A549 (cell line): ENCODE measurements at regions not wholly inside any gene's neighbourhood (a gene's known extent, or its start where the extent isn't known, plus 50 kb on each side); places are given as distances from the start of the nearest gene placed in this dataset.

Experiments
- ATAC-seq, 2 experiments: fragments of 200-7000 bp in 1 of 2; fragments of >200 bp in 1 of 2; cut with Nextera tagmentation in 1 of 2; cut with Tn5 transposase in 1 of 2; 3 replicates each; pipeline versions ENCODE4 v1.8.0 to v1.9.1; 2018 to 2020; ENCODE audit warnings: mild to moderate bottlenecking in 1 of 2, moderate library complexity in 1 of 2
- CTCF ChIA-PET: fragments of 300-600 bp; sonication (Branson Sonifier 250); formaldehyde crosslinking; extraction: SDS; loops from one replicate; lab custom pipeline; 2021; ENCODE audit warnings: antibody characterized with exemption, inconsistent platforms; lab: Yijun Ruan, JAX
- POLR2A ChIA-PET: fragments of 350-600 bp; formaldehyde crosslinking; extraction: SDS; loops from one replicate; lab custom pipeline; 2021; ENCODE audit warnings: antibody characterized with exemption, inconsistent platforms; lab: Yijun Ruan, JAX
- DNase-seq, 2 experiments: peaks; one replicate each; pipeline versions ENCODE4 v3.0.0 to v3.0.0-alpha.2; 2011 to 2016; ENCODE audit warnings: low read depth in 1 of 2, low spot score in 1 of 2
- FAIRE-seq: peaks from 2 replicates; lab custom pipeline; 2011; peaks lifted over from hg19 to GRCh38; lab: Jason Lieb, UNC
- H3K27ac ChIP-seq, 2 experiments: fragments of >200 bp; sonication (Bioruptor Twin); formaldehyde crosslinking; 3 replicates each; pipeline ENCODE4 v1.5.1; 2016 to 2017
- H3K4me1 ChIP-seq: fragments of >200 bp; sonication (Bioruptor Twin); formaldehyde crosslinking; 3 replicates; pipeline ENCODE4 v1.6.1; 2016
- H3K4me2 ChIP-seq: fragments of >200 bp; sonication (Bioruptor Twin); formaldehyde crosslinking; 3 replicates; pipeline ENCODE4 v1.6.1; 2016
- H3K4me3 ChIP-seq: fragments of >200 bp; sonication (Bioruptor Twin); formaldehyde crosslinking; 3 replicates; pipeline ENCODE4 v1.5.1; 2016
- H3K9me3 ChIP-seq: fragments of >200 bp; sonication (Bioruptor Twin); formaldehyde crosslinking; 3 replicates; pipeline ENCODE4 v1.6.1; 2016
- ATOH8 ChIP-seq: fragments of 250-450 bp; sonication (Bioruptor Pico); IDR thresholded peaks from 2 replicates; pipeline ENCODE4 v1.5.0; 2020; ENCODE audit warnings: low read depth, mild to moderate bottlenecking, moderate library complexity
- BHLHE40 ChIP-seq: IDR thresholded peaks from 2 replicates; pipeline ENCODE4 v1.6.1; 2012; ENCODE audit warnings: low read depth, low read length, inconsistent platforms
- CHD4 ChIP-seq: fragments of 200-600 bp; sonication (generic); IDR thresholded peaks from 2 replicates; pipeline ENCODE4 v1.6.1; 2016; ENCODE audit warnings: antibody characterized with exemption, mild to moderate bottlenecking, borderline replicate concordance
- CTCF ChIP-seq: fragments of >200 bp; sonication (Bioruptor Twin); formaldehyde crosslinking; IDR thresholded peaks from 3 replicates; pipeline ENCODE4 v1.5.1; 2016
- EHF ChIP-seq: fragments of 250-450 bp; sonication (Bioruptor Pico); IDR thresholded peaks from 2 replicates; pipeline ENCODE4 v1.5.0; 2020; ENCODE audit warnings: mild to moderate bottlenecking
- FOSB ChIP-seq: fragments of 250-450 bp; sonication (Bioruptor Pico); IDR thresholded peaks from 2 replicates; pipeline ENCODE4 v1.5.0; 2020; ENCODE audit warnings: mild to moderate bottlenecking, moderate library complexity
- GATA3 ChIP-seq: IDR thresholded peaks from 2 replicates; pipeline ENCODE4 v1.6.1; 2012; ENCODE audit warnings: borderline replicate concordance
- HEYL ChIP-seq: fragments of 250-450 bp; sonication (Bioruptor Pico); IDR thresholded peaks from 2 replicates; pipeline ENCODE4 v1.8.0; 2021; ENCODE audit warnings: mild to moderate bottlenecking, moderate library complexity
- HOXB13 ChIP-seq: fragments of 250-450 bp; sonication (Bioruptor Pico); IDR thresholded peaks from 2 replicates; pipeline ENCODE4 v1.5.0; 2020; ENCODE audit warnings: low read depth, mild to moderate bottlenecking, moderate library complexity
- NFE2L2 ChIP-seq: fragments of 150-350 bp; conservative IDR thresholded peaks from 2 replicates; pipeline ENCODE4 v1.6.1; 2014; ENCODE audit warnings: low read length
- PHF8 ChIP-seq: fragments of 200-600 bp; sonication (generic); IDR thresholded peaks from 2 replicates; pipeline ENCODE4 v1.6.1; 2016; ENCODE audit warnings: low read depth, mild to moderate bottlenecking, antibody characterized with exemption, moderate library complexity, borderline replicate concordance
- RCOR1 ChIP-seq: fragments of 150-350 bp; IDR thresholded peaks from 2 replicates; pipeline ENCODE4 v1.6.1; 2014; ENCODE audit warnings: antibody characterized with exemption, low read length, low read depth
- REST ChIP-seq: fragments of 200-600 bp; sonication (generic); IDR thresholded peaks from 2 replicates; pipeline ENCODE4 v1.6.1; 2016; ENCODE audit warnings: antibody characterized with exemption, mild to moderate bottlenecking, moderate library complexity
- SREBF2 ChIP-seq: fragments of 450-650 bp; IDR thresholded peaks from 2 replicates; pipeline ENCODE4 v1.6.1; 2014; ENCODE audit warnings: mild to moderate bottlenecking, moderate library complexity
- ZNF302 ChIP-seq: fragments of 250-450 bp; sonication (Bioruptor Pico); IDR thresholded peaks from 2 replicates; pipeline ENCODE4 v1.9.0; 2021; ENCODE audit warnings: inconsistent platforms, mild to moderate bottlenecking, moderate library complexity
- WGBS: methylation state at CpG from one replicate; pipeline ENCODE4 v1.1.6; 2017; ENCODE audit errors: missing lambda C conversion rate; 5-methylcytosine and 5-hydroxymethylcytosine counted together
- TF ChIP-seq, protein P1 (sequence below): IDR thresholded peaks from 2 replicates; pipeline ENCODE4 v1.6.1; 2012; ENCODE audit warnings: low read depth, borderline replicate concordance
- TF ChIP-seq, protein P2 (sequence below): fragments of 450-650 bp; IDR thresholded peaks from 2 replicates; pipeline ENCODE4 v1.6.1; 2014; ENCODE audit warnings: antibody characterized with exemption
- TF ChIP-seq, protein P3 (sequence below): IDR thresholded peaks from 2 replicates; pipeline ENCODE4 v1.6.1; 2012
- TF ChIP-seq, protein P4 (sequence below): fragments of >200 bp; sonication (Bioruptor Twin); formaldehyde crosslinking; IDR thresholded peaks from 2 replicates; pipeline ENCODE4 v1.6.1; 2016

- DNase-seq = no peak
- H3K4me3 ChIP-seq = no peak overlapping the region
- no peak overlapping the region for H3K27ac ChIP-seq
- 19% methylated on average over 5 of the region's 5 CpGs for WGBS
- TF ChIP-seq SREBF2 = no peak
- TF ChIP-seq, protein P1, sequence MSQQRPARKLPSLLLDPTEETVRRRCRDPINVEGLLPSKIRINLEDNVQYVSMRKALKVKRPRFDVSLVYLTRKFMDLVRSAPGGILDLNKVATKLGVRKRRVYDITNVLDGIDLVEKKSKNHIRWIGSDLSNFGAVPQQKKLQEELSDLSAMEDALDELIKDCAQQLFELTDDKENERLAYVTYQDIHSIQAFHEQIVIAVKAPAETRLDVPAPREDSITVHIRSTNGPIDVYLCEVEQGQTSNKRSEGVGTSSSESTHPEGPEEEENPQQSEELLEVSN = no peak
- TF ChIP-seq HEYL (CRISPR knock-in tag) = no peak
- TF ChIP-seq, protein P2, sequence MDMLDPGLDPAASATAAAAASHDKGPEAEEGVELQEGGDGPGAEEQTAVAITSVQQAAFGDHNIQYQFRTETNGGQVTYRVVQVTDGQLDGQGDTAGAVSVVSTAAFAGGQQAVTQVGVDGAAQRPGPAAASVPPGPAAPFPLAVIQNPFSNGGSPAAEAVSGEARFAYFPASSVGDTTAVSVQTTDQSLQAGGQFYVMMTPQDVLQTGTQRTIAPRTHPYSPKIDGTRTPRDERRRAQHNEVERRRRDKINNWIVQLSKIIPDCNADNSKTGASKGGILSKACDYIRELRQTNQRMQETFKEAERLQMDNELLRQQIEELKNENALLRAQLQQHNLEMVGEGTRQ = no peak
- TF ChIP-seq CTCF = no peak
- no peak for TF ChIP-seq PHF8
- TF ChIP-seq FOSB (CRISPR knock-in tag) = no peak
- no peak for TF ChIP-seq ATOH8 (CRISPR knock-in tag)
- TF ChIP-seq, protein P3, sequence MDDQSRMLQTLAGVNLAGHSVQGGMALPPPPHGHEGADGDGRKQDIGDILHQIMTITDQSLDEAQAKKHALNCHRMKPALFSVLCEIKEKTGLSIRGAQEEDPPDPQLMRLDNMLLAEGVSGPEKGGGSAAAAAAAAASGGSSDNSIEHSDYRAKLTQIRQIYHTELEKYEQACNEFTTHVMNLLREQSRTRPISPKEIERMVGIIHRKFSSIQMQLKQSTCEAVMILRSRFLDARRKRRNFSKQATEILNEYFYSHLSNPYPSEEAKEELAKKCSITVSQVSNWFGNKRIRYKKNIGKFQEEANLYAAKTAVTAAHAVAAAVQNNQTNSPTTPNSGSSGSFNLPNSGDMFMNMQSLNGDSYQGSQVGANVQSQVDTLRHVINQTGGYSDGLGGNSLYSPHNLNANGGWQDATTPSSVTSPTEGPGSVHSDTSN = no peak
- no peak for TF ChIP-seq HOXB13 (CRISPR knock-in tag)
- no peak for TF ChIP-seq NFE2L2
- TF ChIP-seq CHD4 = no peak
- no peak for TF ChIP-seq BHLHE40
- no peak for TF ChIP-seq GATA3
- TF ChIP-seq ZNF302 (CRISPR knock-in tag) = no peak
- TF ChIP-seq REST = no peak
- no peak for TF ChIP-seq RCOR1
- TF ChIP-seq, protein P4, sequence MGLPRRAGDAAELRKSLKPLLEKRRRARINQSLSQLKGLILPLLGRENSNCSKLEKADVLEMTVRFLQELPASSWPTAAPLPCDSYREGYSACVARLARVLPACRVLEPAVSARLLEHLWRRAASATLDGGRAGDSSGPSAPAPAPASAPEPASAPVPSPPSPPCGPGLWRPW = no peak
- no peaks in the 10 kb centered on the region for H3K9me3 ChIP-seq
- H3K4me2 ChIP-seq = no peak overlapping the region
- FAIRE-seq = no peak
- POLR2A ChIA-PET = no interaction called here
- CTCF ChIA-PET = no interaction called here
- no peak for ATAC-seq
- no peaks in the 10 kb centered on the region for H3K4me1 ChIP-seq
These were observed 1197.5 kb upstream of the CDH18 start for GRCh38 chr5:21185536-21185935.

DNA sequence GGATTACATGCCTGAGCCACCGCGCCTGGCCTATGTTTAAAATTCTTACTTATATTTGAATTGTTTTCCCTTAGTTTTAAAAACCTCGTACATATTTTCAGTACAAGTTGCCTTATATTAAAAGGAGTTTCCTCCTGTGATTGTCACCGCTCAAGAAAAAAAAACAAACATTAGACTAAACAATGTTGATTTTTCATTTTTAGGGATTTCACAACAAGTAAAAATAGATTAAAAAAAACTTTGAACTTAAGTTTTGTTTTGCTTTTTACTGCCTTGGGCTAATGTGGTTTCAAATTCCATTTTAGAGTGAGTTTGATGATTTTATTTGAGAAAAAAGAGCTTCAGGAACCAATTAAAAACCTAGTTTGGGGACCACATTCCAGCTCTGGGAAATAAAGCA, 1196.6 kb upstream of the CDH18 start:
- Histone ChIP-seq H3K9me3 (no peaks in the 10 kb centered on the region), H3K27ac (no peak overlapping the region), H3K4me3 (no peak overlapping the region), H3K4me2 (no peak overlapping the region), H3K4me1 (no peaks in the 10 kb centered on the region)
- TF ChIP-seq, protein P1 = no peak
- no peak for TF ChIP-seq PHF8
- TF ChIP-seq ATOH8 (CRISPR knock-in tag) = no peak
- no peak for TF ChIP-seq EHF (CRISPR knock-in tag)
- FAIRE-seq = no peak
- ChIA-PET CTCF (no interaction called here), POLR2A (no interaction called here)
- 74% methylated on average over 4 of the region's 4 CpGs for WGBS
- no peak for DNase-seq
- no peak for ATAC-seq
